ENCODE measurements at regions not wholly inside any gene's neighbourhood (a gene's known extent, or its start where the extent isn't known, plus 50 kb on each side); places are given as distances from the start of the nearest gene placed in this dataset.

DNA sequence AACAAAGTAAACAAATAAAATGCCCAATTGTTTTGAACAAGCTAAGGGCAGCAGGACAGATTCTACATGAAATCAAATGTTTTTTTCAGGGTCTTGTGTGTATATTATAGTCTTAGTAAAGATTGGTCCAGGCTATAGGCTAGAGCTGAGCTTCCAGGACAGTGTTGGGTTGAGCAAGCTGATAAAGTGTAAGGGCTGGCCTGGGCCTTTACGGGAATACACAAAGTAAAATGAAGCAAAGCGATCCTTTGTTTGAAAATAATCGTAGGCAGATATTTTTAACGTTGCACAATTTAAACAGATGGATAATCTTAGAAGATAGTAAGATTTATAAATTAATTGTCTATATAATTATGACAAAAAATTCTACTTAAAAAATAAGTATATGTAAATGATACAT is 1204.6 kb downstream of the OTOL1 start:
- H3K27ac ChIP-seq (ENCODE audit: insufficient read length, low read depth, low read length): no peak overlapping the region
- H3K23me2 ChIP-seq (ENCODE audit: insufficient read length, low read depth, low read length, poor library complexity, severe bottlenecking): no peaks in the 10 kb centered on the region
- H3K27me3 Mint-ChIP-seq (ENCODE audit: low read depth): no peaks in the 10 kb centered on the region
- H3K79me1 ChIP-seq (ENCODE audit: insufficient read depth, low read depth, low read length, poor library complexity, severe bottlenecking): no peaks in the 10 kb centered on the region
- H3K27ac Mint-ChIP-seq: peak overlapping the region in 1 of 3 experiments; percentile 64; a peak in 1 of 7 replicates
- no peak overlapping the region for H2BK5ac ChIP-seq (ENCODE audit: insufficient read length, low read length)
- no peak overlapping the region for H2BK20ac ChIP-seq (ENCODE audit: low read depth, low read length, poor library complexity, severe bottlenecking)
- H4K8ac ChIP-seq (replicated peaks; ENCODE audit: insufficient read length, low read depth, low read length): no peak overlapping the region
- peaks cover 0 to 7% of the 10 kb centered on the region in 2 experiments; a peak in 2 of 4 replicates for H3K4me1 Mint-ChIP-seq
- no peak overlapping the region for H3K4ac ChIP-seq (ENCODE audit: low read depth, low read length)
- no peaks in the 10 kb centered on the region for H4K20me1 ChIP-seq (ENCODE audit: control insufficient read depth, insufficient read depth, insufficient read length)
- no CpG with 5 or more reads among the region's 4 CpGs for WGBS (ENCODE audit: extremely low coverage, insufficient read length, low lambda C conversion rate)
- no peak overlapping the region for H3T11ph ChIP-seq (ENCODE audit: low read length)
- no peak overlapping the region for H2AK5ac ChIP-seq (ENCODE audit: insufficient read length, low read length)
- H3K79me2 ChIP-seq (ENCODE audit: insufficient read depth, low read length): no peaks in the 10 kb centered on the region
- no peak overlapping the region for H2BK15ac ChIP-seq (ENCODE audit: low read depth, low read length)
- H3K56ac ChIP-seq (ENCODE audit: insufficient read length, low read depth, low read length): no peak overlapping the region
- no peak overlapping the region for H2AFZ ChIP-seq (ENCODE audit: low read length)
- H3K9me3 Mint-ChIP-seq: peaks cover 3 to 5% of the 10 kb centered on the region in 2 experiments; a peak in 2 of 5 replicates
- TF ChIP-seq, protein P1, sequence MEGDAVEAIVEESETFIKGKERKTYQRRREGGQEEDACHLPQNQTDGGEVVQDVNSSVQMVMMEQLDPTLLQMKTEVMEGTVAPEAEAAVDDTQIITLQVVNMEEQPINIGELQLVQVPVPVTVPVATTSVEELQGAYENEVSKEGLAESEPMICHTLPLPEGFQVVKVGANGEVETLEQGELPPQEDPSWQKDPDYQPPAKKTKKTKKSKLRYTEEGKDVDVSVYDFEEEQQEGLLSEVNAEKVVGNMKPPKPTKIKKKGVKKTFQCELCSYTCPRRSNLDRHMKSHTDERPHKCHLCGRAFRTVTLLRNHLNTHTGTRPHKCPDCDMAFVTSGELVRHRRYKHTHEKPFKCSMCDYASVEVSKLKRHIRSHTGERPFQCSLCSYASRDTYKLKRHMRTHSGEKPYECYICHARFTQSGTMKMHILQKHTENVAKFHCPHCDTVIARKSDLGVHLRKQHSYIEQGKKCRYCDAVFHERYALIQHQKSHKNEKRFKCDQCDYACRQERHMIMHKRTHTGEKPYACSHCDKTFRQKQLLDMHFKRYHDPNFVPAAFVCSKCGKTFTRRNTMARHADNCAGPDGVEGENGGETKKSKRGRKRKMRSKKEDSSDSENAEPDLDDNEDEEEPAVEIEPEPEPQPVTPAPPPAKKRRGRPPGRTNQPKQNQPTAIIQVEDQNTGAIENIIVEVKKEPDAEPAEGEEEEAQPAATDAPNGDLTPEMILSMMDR (conservative IDR thresholded peaks at IDR 0.05): no peak
- no peak overlapping the region for H4K91ac ChIP-seq (ENCODE audit: insufficient read length, low read depth, low read length)
- no peak overlapping the region for H3K9ac ChIP-seq (ENCODE audit: extremely low read depth, insufficient read length, low read length)
- no peak overlapping the region for H2BK120ac ChIP-seq (ENCODE audit: low read depth, low read length, poor library complexity, severe bottlenecking)
- H3K4me2 ChIP-seq (ENCODE audit: insufficient read depth, insufficient read length, low read length): no peak overlapping the region
- H3K18ac ChIP-seq (ENCODE audit: insufficient read length, low read depth, low read length): no peak overlapping the region
- DNase-seq: no peak
- H4K5ac ChIP-seq (ENCODE audit: insufficient read length, low read depth, low read length): no peak overlapping the region
- no peak overlapping the region for H3K14ac ChIP-seq (ENCODE audit: insufficient read depth, low read length)
- no peak overlapping the region for H3K23ac ChIP-seq (ENCODE audit: insufficient read length, low read depth, low read length)
- H3K36me3 Mint-ChIP-seq (ENCODE audit: insufficient read depth in 1 of 3, low read depth in 3 of 3): peaks cover 1 to 5% (median 4%) of the 10 kb centered on the region in 3 experiments; a peak in 4 of 7 replicates
- no peaks in the 10 kb centered on the region for H3K9me3 ChIP-seq (ENCODE audit: control insufficient read depth, low read depth, low read length)
- no peak overlapping the region for H2BK12ac ChIP-seq (ENCODE audit: insufficient read length, low read depth, low read length)
- H3K4me1 ChIP-seq (ENCODE audit: insufficient read depth, low read length): no peaks in the 10 kb centered on the region
- H3K27me3 ChIP-seq (ENCODE audit: insufficient read depth, low read length): no peaks in the 10 kb centered on the region
- no peak overlapping the region for H3K4me3 Mint-ChIP-seq

Data from H9 (cell line).